SK-N-SH (cell line): ENCODE measurements at regions not wholly inside any gene's neighbourhood (a gene's known extent, or its start where the extent isn't known, plus 50 kb on each side); places are given as distances from the start of the nearest gene placed in this dataset.

Source experiments
- FOSL2 ChIP-seq: IDR thresholded peaks from 2 replicates; pipeline ENCODE4 v1.4.0; 2012; ENCODE audit warnings: low read depth, mild to moderate bottlenecking, moderate library complexity, borderline replicate concordance
- MXI1 ChIP-seq: IDR thresholded peaks from 2 replicates; pipeline ENCODE4 v1.6.1; 2012; ENCODE audit warnings: mild to moderate bottlenecking, low read depth, low read length, improper control_type of control experiment
- POLR2AphosphoS5 ChIP-seq: IDR thresholded peaks from 2 replicates; pipeline ENCODE4 v1.6.1; 2012; ENCODE audit warnings: low read depth, low read length
- RCOR1 ChIP-seq: fragments of 150-350 bp; IDR thresholded peaks from 2 replicates; pipeline ENCODE4 v1.6.1; 2017; ENCODE audit warnings: antibody characterized with exemption, low read length
- RFX5 ChIP-seq: IDR thresholded peaks from 2 replicates; pipeline ENCODE4 v1.6.1; 2012; ENCODE audit warnings: mild to moderate bottlenecking, improper control_type of control experiment, low read length
- RXRA ChIP-seq: IDR thresholded peaks from 2 replicates; pipeline ENCODE4 v1.4.0; 2012; ENCODE audit warnings: low read depth, mild to moderate bottlenecking, borderline replicate concordance
- TAF1 ChIP-seq: IDR thresholded peaks from 2 replicates; pipeline ENCODE4 v1.6.1; 2012; ENCODE audit warnings: low read depth, mild to moderate bottlenecking, low read length, moderate library complexity, borderline replicate concordance
- TCF12 ChIP-seq: IDR thresholded peaks from 2 replicates; pipeline ENCODE4 v1.4.0; 2012
- TF ChIP-seq, protein P1 (sequence below): IDR thresholded peaks from 2 replicates; pipeline ENCODE4 v1.6.1; 2012; ENCODE audit warnings: mild to moderate bottlenecking, low read depth, low read length, moderate library complexity
- TF ChIP-seq, protein P2 (sequence below): IDR thresholded peaks from 2 replicates; pipeline ENCODE4 v1.4.0; 2012; ENCODE audit warnings: low read depth, borderline replicate concordance
- TF ChIP-seq, protein P3 (sequence below): fragments of 200-600 bp; sonication (generic); IDR thresholded peaks from 2 replicates; pipeline ENCODE4 v1.6.1; 2017; ENCODE audit warnings: antibody characterized with exemption, mild to moderate bottlenecking, moderate library complexity
- TF ChIP-seq, protein P4 (sequence below): IDR thresholded peaks from 2 replicates; pipeline ENCODE4 v1.4.0; 2012; ENCODE audit warnings: low read depth

DNA sequence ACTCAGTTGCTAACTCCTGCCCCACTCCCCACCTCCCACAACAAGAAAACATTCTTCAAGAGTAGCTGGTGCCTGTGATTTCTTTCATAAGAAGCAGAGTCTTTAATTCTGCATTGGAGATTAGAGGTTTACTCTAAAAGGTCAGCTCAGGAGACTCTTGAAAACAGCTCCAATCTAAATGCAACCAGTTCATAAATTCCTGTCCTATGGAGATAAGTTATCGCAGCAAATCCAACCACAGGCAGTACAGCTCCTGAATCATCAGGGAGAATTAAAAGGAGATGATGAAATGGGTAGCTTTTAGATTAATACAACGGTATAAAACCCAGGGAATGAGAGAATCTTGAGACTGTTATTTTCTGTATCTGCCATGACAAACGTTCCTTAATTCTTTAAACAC is 130.7 kb downstream of the SOCS6 start:
- TF ChIP-seq TCF12 (peak; percentile 70; the same call in 1 of the 2 replicates), FOSL2 (peak; percentile 50; the same call in 1 of the 2 replicates), TAF1 (no peak), RFX5 (no peak), RCOR1 (no peak), RXRA (peak; percentile 39; the same call in 1 of the 2 replicates), POLR2AphosphoS5 (no peak), MXI1 (no peak)
- TF ChIP-seq, protein P1, sequence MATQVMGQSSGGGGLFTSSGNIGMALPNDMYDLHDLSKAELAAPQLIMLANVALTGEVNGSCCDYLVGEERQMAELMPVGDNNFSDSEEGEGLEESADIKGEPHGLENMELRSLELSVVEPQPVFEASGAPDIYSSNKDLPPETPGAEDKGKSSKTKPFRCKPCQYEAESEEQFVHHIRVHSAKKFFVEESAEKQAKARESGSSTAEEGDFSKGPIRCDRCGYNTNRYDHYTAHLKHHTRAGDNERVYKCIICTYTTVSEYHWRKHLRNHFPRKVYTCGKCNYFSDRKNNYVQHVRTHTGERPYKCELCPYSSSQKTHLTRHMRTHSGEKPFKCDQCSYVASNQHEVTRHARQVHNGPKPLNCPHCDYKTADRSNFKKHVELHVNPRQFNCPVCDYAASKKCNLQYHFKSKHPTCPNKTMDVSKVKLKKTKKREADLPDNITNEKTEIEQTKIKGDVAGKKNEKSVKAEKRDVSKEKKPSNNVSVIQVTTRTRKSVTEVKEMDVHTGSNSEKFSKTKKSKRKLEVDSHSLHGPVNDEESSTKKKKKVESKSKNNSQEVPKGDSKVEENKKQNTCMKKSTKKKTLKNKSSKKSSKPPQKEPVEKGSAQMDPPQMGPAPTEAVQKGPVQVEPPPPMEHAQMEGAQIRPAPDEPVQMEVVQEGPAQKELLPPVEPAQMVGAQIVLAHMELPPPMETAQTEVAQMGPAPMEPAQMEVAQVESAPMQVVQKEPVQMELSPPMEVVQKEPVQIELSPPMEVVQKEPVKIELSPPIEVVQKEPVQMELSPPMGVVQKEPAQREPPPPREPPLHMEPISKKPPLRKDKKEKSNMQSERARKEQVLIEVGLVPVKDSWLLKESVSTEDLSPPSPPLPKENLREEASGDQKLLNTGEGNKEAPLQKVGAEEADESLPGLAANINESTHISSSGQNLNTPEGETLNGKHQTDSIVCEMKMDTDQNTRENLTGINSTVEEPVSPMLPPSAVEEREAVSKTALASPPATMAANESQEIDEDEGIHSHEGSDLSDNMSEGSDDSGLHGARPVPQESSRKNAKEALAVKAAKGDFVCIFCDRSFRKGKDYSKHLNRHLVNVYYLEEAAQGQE: no peak
- TF ChIP-seq, protein P2, sequence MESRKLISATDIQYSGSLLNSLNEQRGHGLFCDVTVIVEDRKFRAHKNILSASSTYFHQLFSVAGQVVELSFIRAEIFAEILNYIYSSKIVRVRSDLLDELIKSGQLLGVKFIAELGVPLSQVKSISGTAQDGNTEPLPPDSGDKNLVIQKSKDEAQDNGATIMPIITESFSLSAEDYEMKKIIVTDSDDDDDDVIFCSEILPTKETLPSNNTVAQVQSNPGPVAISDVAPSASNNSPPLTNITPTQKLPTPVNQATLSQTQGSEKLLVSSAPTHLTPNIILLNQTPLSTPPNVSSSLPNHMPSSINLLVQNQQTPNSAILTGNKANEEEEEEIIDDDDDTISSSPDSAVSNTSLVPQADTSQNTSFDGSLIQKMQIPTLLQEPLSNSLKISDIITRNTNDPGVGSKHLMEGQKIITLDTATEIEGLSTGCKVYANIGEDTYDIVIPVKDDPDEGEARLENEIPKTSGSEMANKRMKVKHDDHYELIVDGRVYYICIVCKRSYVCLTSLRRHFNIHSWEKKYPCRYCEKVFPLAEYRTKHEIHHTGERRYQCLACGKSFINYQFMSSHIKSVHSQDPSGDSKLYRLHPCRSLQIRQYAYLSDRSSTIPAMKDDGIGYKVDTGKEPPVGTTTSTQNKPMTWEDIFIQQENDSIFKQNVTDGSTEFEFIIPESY: no peak
- TF ChIP-seq, protein P3, sequence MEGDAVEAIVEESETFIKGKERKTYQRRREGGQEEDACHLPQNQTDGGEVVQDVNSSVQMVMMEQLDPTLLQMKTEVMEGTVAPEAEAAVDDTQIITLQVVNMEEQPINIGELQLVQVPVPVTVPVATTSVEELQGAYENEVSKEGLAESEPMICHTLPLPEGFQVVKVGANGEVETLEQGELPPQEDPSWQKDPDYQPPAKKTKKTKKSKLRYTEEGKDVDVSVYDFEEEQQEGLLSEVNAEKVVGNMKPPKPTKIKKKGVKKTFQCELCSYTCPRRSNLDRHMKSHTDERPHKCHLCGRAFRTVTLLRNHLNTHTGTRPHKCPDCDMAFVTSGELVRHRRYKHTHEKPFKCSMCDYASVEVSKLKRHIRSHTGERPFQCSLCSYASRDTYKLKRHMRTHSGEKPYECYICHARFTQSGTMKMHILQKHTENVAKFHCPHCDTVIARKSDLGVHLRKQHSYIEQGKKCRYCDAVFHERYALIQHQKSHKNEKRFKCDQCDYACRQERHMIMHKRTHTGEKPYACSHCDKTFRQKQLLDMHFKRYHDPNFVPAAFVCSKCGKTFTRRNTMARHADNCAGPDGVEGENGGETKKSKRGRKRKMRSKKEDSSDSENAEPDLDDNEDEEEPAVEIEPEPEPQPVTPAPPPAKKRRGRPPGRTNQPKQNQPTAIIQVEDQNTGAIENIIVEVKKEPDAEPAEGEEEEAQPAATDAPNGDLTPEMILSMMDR: no peak
- TF ChIP-seq, protein P4, sequence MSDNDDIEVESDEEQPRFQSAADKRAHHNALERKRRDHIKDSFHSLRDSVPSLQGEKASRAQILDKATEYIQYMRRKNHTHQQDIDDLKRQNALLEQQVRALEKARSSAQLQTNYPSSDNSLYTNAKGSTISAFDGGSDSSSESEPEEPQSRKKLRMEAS: 0 out of 2 replicates have a peak, but pooled peaks have one; percentile 17
